HG02623 (cell line): ENCODE measurements at regions not wholly inside any gene's neighbourhood (a gene's known extent, or its start where the extent isn't known, plus 50 kb on each side); places are given as distances from the start of the nearest gene placed in this dataset.

ENCODE experiments used
- ATAC-seq: cut with Tn5 transposase; IDR thresholded peaks from one replicate; pipeline ENCODE4 v1.9.1; 2021; ENCODE audit warnings: moderate library complexity; ENCODE audit not compliant: unreplicated experiment

DNA sequence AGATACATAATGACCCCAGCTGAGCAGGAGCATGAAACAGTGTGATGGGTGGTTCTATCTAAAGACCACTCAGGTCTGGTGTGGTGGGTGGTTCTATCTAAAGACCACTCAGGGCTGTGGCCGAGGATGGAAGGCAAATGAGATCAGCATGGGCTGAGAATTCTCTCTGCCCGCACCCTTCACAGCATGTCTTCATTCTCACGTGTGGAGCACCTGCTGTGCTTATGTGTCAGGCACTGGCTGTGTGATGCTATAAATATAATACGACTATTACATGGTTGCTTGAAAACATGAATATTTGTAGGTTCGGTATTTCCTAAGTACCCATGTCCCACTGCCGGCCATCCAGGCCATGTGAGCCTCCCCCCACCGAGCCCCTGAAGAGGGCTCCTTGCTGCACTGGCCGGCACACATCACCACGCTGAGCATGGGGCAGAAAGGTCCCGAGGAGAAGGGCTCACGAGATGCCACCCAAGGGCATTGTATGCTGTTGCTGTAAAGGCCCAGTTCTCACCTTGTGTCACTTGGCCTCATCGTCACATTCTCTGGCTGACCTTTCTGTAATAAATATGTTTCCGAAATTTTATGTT, 810.2 kb downstream of the UQCRFS1 start:
- no peak for ATAC-seq

- no peak for ATAC-seq
Measured at GRCh38 chr19:28401739-28402424, 811.1 kb downstream of the UQCRFS1 start.

- ATAC-seq: no peak
Measured at GRCh38 chr19:28400953-28401671, 811.8 kb downstream of the UQCRFS1 start.

DNA sequence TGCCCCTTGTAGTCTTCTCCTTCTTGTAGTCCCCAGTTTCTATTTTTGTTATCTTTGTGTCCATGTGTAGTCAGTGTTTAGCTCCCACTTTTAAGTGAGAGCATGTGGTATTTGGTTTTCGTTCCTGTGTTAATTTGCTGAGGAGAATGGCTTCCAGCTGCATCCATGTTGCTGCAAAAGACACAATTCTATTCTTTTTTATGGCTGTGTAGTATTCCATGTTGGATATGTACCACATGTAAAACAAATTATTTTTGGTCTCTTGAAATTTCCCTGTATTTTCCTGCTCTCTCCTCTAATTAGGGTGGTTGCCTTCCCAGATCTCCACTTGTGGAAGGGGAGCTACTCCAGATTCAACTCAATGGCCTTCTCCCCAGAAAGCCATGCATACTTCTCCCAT, 813.8 kb downstream of the UQCRFS1 start:
- no peak for ATAC-seq

DNA sequence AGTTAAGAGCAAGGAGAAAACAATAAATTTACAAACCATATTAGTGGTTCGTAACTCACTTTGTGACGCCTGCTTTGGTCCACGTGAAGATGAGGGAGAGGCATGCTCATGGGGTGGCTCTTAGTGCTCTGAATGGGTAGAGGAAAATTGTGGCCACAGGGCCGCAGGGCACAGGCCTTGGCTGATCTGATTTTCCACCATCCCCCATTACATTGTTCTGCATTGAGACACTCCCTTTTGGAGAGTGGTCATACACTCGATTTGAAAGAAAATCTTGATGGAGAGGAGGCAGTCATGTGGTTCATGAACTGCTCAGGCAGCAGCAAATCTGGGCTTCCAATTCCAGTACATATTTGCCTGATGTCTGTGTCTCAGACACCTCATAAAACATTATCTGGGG, 815.2 kb downstream of the UQCRFS1 start:
- no peak for ATAC-seq

- ATAC-seq: no peak
Measured at GRCh38 chr19:28397306-28397705, 815.6 kb downstream of the UQCRFS1 start.

- no peak for ATAC-seq
Measured at GRCh38 chr19:28396287-28396831, 816.6 kb downstream of the UQCRFS1 start.

DNA sequence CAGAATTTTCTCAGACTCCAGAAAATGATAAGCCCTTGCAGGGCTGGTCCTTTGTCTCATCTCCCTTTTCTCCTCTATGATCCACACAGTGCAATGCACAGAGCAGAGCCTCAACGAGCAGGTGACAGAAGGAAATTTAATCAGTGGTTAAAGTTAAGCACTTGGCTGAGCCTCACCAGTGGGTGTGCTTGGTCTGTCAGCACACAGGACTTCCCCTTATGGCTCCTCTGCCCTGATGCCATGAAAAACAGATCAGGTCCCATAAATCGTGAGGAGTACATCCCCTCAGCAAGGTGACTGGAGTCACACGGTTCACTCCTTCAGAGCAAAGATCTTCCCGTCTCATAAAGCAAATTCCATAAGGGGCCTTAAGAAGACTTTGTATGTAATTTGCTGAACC, 818.2 kb downstream of the UQCRFS1 start:
- no peak for ATAC-seq

- ATAC-seq: no peak
Measured at GRCh38 chr19:28393574-28394336, 819.2 kb downstream of the UQCRFS1 start.

DNA sequence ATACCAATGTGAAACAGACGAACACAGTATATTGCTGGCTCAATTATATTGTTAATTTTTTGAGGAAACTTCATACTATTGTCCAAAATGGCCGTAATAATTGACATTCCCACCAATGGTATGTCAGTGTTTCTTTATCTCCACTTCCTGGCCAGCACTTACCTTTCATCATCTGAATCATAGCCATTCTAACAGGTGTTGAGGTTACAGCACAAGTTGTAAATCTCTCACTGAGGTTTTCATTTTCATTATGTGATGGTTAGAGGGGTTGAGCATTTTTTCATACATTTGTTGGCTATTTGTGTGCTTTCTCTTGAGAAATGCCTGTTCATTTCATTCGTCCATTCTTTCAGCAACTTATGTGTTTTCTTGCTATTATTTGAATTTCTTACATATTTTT, 824.0 kb downstream of the UQCRFS1 start:
- ATAC-seq: no peak

GRCh38 chr19:28387507-28387906, 825.4 kb downstream of the UQCRFS1 start:
- ATAC-seq: no peak

DNA sequence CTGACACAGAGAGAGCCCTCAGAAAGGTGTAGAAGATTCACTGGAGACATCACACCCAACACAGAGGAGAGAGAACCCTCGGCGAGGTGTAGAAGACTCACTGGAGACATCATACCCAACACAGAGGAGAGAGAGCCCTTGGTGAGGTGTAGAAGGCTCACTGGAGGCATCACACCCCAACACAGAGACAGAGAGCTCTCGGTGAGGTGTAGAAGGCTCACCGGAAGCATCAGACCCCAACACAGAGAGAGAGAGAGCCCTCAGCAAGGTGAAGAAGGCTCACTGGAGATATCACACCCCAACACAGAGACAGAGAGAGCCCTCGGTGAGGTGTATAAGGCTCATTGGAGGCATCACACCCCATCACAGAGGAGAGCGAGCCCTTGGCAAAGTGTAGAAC, 826.5 kb downstream of the UQCRFS1 start:
- ATAC-seq: no peak

DNA sequence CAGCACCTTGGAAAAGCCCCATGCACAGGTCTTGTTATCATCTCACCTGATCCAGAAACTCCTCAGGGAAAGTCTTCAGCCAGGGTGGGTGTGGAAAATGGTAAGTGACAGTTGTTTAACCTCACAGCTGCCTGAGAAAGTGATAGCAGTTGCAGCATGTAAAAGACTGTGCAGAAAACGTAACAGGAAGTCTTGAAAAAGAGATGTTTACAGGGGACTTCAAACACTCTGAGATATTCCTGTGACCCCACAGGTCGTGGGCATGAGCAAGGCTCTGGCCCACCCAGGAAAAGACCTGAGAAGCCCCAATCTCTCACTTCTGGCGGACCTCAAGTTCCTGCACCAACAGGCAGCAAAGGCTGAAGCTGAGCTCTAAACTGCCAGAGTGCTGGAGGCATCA, 826.9 kb downstream of the UQCRFS1 start:
- ATAC-seq: no peak

- no peak for ATAC-seq
Measured at GRCh38 chr19:28377077-28377476, 835.9 kb downstream of the UQCRFS1 start.

DNA sequence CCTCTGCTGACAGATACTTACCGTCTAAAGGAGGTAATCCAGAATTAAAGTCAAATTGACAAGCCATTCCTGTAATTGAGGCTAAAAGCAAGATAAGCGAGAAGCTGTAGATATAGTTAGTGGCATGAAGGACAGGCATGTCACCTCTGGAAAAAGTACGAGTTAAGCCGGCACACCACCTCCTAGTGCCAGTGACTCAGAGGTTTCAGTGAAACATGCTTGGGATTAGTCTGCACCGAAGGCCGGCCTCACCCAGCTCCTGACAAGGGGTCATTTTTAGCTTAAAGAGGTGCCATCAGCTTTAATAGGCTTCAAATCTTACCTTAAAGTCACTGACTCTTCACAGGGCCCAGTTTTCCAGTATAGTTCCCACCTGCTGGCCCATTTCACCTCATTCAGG, 838.0 kb downstream of the UQCRFS1 start:
- no peak for ATAC-seq

DNA sequence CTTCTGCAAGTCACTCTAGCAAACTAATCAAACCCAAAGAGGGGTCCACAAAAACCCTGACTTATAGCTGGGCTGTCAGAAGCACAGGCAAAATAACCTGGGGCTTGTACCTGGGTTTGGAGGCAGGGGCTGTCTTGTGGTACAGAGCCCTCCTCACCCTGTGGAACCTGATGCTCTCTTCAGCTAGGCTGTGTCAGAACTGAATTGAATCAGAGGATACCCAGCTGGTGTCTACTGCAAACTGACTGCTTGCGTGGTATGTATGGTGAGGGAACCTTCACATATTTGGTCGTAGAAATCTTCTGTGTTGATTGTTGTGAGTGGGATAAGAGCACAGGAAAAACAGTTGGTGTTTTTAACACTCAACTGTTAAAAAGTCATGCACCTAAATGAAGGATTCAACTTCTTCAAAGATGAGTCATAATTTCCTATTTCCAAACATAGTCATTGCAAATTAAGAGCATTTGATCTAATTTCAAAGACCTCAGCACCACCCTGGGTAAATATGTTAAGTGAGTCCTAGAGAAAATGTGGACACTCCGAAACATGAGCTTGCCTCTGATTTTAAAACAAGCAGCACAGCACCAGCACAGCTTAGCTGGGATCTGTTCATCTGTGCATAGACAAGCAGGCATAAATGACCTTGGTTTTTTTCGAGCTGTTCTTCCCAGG, 840.2 kb downstream of the UQCRFS1 start:
- no peak for ATAC-seq

DNA sequence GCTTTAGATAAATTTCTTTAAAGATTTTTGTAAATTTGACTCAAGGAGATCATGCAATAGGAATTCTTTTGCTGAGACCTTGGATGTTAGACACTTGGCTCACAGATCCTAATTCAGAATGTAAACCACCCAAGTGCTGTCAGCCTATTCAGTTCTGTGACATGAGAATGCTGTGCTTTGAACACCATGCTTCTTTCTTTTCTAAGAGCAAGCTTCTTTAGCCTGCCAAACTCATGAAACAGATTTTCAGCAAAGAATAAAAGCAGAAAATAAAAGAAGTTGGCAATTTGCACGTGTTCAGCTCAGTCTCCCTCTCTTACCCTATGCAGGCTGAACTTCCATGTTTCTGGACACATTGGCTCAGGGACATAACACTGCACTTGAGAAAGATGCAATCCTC, 845.8 kb downstream of the UQCRFS1 start:
- ATAC-seq: no peak

DNA sequence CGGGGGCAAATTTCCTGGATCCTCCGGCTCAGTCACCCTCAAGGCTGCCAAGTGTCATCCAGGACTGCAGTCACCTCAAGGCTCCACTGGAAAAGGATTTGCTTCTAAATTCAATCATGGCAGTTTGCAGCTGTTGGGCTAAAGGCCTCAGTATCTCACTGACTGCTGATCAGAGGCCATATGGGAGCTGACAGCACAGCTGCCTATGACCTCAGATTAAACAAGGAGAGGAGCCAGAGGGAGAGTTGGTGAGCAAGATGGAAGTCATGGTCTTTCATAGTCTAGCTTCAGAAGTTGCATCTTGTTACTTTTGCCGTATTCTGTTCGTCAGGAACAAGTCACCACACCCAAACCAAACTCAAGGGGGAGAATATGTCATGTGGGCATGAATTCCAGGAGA, 849.7 kb downstream of the UQCRFS1 start:
- no peak for ATAC-seq

DNA sequence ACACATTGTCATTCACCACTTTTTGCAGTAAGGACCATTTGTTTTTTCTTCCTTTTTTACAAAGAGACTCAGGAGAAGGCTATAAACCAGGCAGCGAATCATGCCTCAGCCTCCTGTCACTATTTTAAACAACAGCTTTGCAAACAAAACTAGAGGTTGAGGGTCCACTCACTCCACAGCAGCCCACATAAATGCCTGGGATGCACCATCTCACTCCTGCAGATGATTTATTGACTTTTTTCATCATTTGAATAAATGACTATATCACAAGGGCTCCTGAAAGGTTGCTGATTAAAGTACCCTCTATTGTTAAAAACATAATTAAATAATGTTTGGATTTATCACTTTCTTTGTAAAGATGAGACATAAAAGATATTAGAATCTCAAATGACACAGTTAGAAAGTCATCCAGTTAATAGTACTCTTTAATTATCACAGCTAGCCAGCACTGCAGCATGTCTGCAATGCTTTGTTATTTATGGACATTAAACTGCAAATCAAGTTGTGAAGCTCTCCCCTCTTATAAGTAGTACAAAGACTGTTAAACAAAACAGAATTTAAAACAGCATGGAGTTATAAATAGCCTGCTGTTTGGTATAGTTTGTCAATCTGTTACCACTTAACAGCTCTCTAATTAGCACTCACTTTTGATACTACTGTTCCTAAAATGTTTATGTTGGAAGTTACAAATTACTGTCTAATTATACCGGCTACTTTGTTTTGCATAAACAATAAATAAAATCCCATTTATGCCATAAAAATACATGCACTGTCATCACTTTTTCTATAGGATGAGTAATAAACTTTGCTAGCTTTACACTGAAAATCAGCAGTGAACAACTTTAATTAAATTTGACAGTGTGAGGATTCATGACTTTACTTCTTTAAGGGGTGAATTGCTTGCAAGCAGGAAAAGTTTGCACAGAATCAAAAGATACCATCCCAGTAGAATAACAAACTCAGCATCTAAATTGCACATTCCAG, 853.2 kb downstream of the UQCRFS1 start:
- no peak for ATAC-seq

DNA sequence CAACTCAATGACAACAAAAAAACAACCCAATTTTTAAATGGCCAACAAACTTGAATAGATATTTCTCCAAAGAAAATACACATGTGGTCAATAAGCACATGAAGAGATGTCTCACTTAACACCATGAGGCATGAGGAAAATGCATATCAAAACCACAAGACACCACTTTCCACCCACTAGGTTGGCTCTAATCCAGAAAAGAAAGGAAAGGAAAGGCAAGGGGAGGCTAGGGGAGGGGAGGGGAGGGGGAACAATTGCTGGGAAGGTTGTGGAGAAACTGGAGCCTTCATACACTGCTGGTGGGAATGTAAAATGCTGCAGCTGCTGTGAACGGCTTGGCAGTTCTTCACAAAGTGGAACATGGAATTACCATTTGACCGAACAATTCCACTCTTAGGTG, 854.3 kb downstream of the UQCRFS1 start:
- ATAC-seq: no peak
